ENCODE measurements at regions not wholly inside any gene's neighbourhood (a gene's known extent, or its start where the extent isn't known, plus 50 kb on each side); places are given as distances from the start of the nearest gene placed in this dataset.

DNA sequence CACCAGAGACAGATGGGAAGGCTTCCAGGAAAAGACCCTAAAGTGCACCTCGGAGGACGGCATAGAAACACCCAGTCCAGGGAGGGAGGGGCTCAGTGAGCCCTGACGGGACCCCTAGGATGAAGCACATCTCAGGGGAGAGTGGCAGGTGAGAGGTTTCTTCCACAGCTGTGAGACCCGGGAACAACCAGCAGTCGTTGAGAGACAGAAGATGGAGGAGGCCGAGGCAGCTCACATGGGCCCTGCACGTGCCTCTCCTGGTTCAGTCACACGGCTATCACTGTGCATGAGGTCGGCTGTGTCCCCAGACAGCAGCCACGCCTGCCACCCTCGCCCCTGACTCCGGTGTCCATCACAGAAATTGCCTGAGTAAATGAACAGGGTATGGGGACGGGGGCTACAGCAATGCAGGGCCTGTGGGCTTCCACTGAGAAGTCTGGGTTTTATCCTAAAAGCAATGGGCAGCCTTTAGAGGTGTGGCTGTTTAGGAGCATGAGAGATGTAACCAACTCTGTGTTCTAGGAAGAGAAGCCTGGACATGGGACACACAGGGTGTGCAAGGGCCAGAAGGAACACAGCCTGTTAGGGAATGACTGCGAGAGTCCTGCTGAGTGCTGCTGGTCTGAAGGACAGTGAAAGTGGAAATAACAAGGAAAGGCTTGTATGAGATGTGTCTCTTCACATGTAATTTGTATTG lies 102.0 kb downstream of the TMEM18 start:
- no peak for DNase-seq

DNA sequence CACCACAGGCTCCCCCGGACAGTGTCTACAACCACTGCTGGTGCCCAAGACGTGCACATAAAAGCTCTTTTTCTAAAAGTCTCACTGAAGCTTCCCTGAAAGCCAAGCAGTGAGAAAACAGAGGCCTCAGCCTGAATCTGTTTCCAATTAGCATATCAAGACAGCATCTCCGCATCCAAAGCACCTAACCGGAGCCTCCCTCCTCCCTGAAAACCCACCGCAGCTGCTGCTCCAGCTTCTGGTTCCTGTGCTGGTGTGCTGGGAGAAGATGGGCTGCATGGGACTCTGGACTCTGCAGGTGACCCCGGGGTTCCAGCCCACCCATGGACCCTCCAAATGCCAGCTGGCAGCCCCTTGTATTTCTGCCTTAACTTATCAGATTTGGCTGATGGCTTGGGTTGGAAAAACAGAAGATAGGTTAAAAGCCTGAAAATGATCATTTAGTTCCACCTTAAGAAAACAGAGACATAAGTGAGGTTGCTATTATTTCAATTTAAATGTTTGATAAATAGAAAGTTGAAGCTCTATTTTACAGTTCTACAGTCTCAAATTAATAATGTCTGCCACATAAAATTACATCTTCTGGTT lies 103.3 kb downstream of the TMEM18 start:
- DNase-seq = no peak

- DNase-seq = no peak
These were observed 104.2 kb downstream of the TMEM18 start for GRCh38 chr2:573025-573424.

GRCh38 chr2:569681-570080 lies 107.5 kb downstream of the TMEM18 start:
- DNase-seq = no peak

- DNase-seq = no peak
These were observed 108.5 kb downstream of the TMEM18 start for GRCh38 chr2:568639-569235.

DNA sequence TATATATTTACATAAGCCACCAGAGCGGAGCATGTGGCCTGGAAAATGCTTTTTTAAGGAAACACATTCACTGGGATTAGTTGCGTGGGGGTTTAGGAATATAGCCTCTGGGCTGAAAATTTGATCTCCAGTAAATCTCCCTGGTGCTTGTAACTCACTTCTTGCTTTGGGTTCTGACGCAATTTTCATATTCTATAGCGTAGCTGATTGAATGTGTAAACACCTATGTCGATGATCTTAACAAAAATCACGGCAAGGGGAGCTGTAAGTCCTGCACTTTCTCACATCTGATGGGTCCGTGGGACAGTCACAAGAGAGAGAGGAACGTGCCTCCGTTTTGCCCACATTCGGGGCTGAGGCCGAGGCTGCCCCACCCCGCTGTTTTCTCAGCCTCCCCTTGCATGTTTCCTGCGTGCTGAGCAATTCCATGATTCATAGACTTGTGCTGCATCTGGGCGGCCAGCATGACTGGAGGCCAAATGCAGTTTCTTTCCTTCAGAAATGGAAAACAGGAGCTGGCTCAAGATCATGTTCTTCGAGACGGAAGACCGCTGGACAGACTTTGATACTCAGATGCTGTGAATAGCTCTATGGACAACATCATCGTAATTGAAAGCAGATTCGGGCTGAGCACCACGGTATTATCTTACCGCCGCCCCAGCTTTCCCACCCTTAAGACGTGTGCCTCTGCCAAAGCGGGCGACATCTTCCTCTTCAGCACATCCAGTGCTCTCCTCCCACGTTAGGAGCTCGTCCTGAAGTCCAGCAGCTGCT lies 109.2 kb downstream of the TMEM18 start:
- DNase-seq = peak; percentile 81

DNA sequence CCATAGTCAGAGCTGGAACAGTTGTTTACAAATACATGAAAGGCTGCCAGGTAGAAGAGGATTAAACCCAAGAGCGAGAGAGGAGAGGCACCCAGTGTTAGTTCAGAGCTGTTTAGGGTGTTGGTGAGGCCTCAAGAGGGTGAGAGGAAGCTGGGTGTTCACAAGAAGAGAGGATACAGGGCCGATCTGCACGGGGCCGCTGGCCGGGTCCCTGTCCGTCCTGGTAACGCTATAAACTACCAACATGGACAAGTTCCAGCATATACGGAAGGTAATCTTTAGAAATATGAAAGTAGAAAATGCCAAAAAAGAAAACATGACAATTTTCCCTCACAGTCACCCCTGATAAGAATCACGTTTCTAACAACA lies 109.7 kb downstream of the TMEM18 start:
- no peak for DNase-seq

GRCh38 chr2:566379-567313 lies 110.6 kb downstream of the TMEM18 start:
- no peak for DNase-seq

- DNase-seq = no peak
These were observed 112.6 kb downstream of the TMEM18 start for GRCh38 chr2:564471-565181.

GRCh38 chr2:563512-563911 lies 113.7 kb downstream of the TMEM18 start:
- no peak for DNase-seq

GRCh38 chr2:562391-563364 lies 114.5 kb downstream of the TMEM18 start:
- DNase-seq = no peak

GRCh38 chr2:558879-559278 lies 118.3 kb downstream of the TMEM18 start:
- DNase-seq = no peak

- no peak for DNase-seq
These were observed 118.9 kb downstream of the TMEM18 start for GRCh38 chr2:558302-558642.

DNA sequence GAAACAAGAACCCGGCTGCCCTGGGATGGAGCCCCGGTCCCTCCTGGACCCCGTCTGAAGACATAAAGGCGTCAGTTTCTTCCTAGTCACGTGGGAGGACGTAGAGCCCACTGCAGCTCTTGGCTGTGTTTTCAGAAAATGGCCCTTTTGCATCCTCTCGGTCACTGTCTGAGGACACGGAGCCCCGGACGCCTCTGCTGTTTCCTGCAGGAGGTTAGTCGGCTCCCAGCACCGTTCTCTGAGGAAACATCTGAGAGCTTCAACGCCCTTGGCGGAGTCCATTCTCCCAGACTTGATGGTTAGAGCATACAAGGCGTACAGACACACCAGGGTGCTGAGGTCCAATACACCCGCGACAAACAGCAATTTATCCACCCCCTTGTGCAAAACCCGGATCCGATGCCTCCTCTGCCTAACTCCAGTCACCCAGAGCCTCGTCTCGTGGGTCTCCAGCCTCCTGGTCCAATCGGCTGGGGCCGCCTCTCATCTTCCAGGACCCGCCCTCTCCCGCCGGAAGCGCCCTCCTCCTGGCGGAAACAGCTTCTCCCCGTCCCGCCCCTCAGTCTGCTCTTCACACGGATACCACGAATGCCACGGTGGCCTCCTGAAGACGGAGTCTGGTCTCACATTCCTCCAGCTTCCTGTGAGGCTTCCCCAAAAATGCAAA lies 119.4 kb downstream of the TMEM18 start:
- DNase-seq = no peak

GRCh38 chr2:556485-556884 lies 120.7 kb downstream of the TMEM18 start:
- no peak for DNase-seq

DNA sequence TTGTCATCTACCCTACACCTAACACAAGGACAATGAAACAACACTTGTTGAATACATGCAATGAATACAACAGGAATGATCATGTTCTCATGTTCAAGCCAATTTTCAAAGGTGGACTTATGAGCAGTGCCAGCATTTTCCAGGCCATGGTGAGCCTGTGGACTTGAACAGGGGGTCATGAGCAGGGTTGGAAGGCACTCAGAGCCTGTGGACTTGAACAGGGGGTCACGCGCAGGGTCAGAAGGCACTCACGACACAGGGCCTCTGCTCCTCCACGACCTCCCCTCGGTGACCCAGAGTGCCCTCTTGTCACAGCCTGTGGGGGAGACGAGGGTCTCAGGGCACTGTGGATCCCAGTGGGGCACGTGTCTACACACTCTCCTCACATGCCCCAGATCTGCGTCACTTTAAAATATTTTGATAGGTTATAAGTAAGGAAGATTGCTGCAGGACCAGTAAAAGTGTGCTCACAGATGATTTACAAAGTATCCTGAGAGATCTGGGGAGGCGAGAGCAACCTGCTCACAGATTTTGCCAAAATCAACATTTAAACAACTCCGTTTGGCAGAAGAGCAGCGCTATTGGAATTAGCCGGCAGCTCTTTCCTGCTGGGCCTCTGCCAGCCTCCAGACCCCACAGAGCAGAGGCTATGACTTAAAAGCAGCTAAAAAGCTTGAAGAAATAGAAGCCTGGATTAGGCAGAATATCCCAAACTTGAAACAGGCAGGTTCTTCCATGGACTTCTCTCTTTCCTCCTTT lies 121.9 kb downstream of the TMEM18 start:
- DNase-seq = peak; percentile 75

DNA sequence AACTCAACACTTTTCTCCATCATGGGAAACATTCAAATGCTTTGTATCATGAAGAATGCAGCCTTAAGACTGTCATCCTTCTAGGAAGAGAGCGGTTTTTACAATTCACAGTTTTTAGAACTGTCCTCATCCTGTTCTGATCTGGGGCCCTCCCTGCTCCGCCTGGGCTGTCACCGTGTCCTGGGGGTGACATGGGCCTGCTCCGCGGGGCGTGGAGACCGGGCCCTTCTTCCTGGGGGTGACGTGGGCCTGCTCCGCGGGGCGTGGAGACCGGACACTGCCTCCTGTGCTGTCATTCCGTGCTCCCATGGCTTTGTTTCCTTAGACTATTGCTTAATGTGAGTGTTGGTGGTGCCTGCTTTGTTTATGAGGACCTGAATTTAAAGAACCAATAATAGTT lies 122.8 kb downstream of the TMEM18 start:
- DNase-seq = no peak

- DNase-seq = no peak
These were observed 124.3 kb downstream of the TMEM18 start for GRCh38 chr2:552906-553305.

DNA sequence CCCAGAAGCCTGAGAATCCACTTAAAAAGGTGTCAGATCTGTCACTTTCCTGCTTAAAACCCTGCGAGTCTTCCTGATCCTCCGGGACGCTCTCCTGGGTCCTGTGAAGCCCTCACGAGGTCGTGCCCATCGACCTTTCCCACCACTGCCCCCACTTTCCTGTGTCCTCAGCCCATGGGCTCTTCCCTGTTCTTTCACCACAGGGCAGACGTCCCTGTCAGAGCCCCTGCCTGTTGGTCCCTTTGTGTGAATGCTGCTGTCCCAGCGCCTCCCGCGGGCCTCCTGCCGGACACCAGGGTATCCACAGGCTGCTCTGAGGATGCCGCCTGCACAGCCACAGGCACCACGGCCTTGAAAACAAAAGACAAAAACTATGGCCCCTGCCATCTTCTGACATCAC lies 125.6 kb downstream of the TMEM18 start:
- DNase-seq = no peak
